GM18498 (cell line): ENCODE measurements at regions not wholly inside any gene's neighbourhood (a gene's known extent, or its start where the extent isn't known, plus 50 kb on each side); places are given as distances from the start of the nearest gene placed in this dataset.
"Not testable (repeated sequence)": the region's sequence is repeated elsewhere in the genome, so short reads cannot be mapped to it uniquely, and the experiment has no call there.

Experiments
- ATAC-seq: cut with Tn5 transposase; IDR thresholded peaks from one replicate; pipeline ENCODE4 v1.9.1; 2021; ENCODE audit warnings: mild to moderate bottlenecking, moderate library complexity; ENCODE audit not compliant: unreplicated experiment

- ATAC-seq, result no peak
These were observed 366.4 kb upstream of the RASGRP1 start for GRCh38 chr15:38930851-38931572.

GRCh38 chr15:38941399-38941953, 376.9 kb upstream of the RASGRP1 start:
- no peak for ATAC-seq

GRCh38 chr15:38944536-38944935, 379.9 kb upstream of the RASGRP1 start:
- ATAC-seq, result no peak

- no peak for ATAC-seq
These were observed 381.1 kb upstream of the RASGRP1 start for GRCh38 chr15:38945551-38946298.

GRCh38 chr15:38954090-38954489, 389.5 kb upstream of the RASGRP1 start:
- no peak for ATAC-seq

GRCh38 chr15:38961456-38961855, 396.8 kb upstream of the RASGRP1 start:
- no peak for ATAC-seq

- no peak for ATAC-seq
These were observed 397.3 kb upstream of the RASGRP1 start for GRCh38 chr15:38961931-38962330.

- no peak for ATAC-seq
These were observed 408.2 kb upstream of the RASGRP1 start for GRCh38 chr15:38972831-38973230.

GRCh38 chr15:38975282-38975990, 410.8 kb upstream of the RASGRP1 start:
- no peak for ATAC-seq

- no peak for ATAC-seq
These were observed 426.5 kb upstream of the RASGRP1 start for GRCh38 chr15:38991126-38991525.

- no peak for ATAC-seq
These were observed 427.1 kb upstream of the RASGRP1 start for GRCh38 chr15:38991701-38992100.

GRCh38 chr15:38992506-38992905, 427.9 kb upstream of the RASGRP1 start:
- ATAC-seq, result no peak

- ATAC-seq, result no peak
These were observed 428.3 kb upstream of the RASGRP1 start for GRCh38 chr15:38992930-38993329.

- no peak for ATAC-seq
These were observed 429.7 kb upstream of the RASGRP1 start for GRCh38 chr15:38994310-38994709.

GRCh38 chr15:38996111-38996631, 431.6 kb upstream of the RASGRP1 start:
- no peak for ATAC-seq

- ATAC-seq, result no peak
These were observed 433.2 kb upstream of the RASGRP1 start for GRCh38 chr15:38997841-38998240.

- ATAC-seq, result no peak
These were observed 435.6 kb upstream of the RASGRP1 start for GRCh38 chr15:39000008-39000734.

GRCh38 chr15:39009740-39010139, 445.1 kb upstream of the RASGRP1 start:
- no peak for ATAC-seq

- ATAC-seq, result not testable (repeated sequence)
These were observed 446.5 kb upstream of the RASGRP1 start for GRCh38 chr15:39011066-39011465.

- ATAC-seq, result no peak
These were observed 448.6 kb upstream of the RASGRP1 start for GRCh38 chr15:39013262-39013661.

- no peak for ATAC-seq
These were observed 450.1 kb upstream of the RASGRP1 start for GRCh38 chr15:39014682-39015081.
